ENCODE measurements at regions not wholly inside any gene's neighbourhood (a gene's known extent, or its start where the extent isn't known, plus 50 kb on each side); places are given as distances from the start of the nearest gene placed in this dataset.

DNA sequence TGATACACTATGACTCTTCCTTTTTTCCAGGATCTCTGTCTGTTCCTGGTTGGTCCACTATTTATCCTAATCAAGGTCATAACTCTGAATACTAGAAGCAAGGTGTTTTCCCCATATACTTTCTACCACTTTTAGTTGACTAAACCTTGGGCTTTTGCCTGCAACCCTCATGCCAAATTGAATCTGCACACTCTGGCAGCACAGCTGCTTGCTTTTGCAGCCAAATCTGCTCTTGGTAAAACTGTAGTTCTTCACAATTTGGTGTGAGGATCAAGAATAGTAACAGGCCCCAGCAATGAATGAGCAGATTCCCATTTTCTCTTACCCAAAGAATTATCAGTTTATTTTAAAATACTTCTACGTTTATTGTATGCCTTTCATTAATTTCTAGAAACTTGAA is 586.5 kb upstream of the CNTN5 start:
- H3K36me3 Mint-ChIP-seq = no peaks in the 10 kb centered on the region
- no peak for DNase-seq (ENCODE audit: low spot score)
- H3K4me3 ChIP-seq = no peak overlapping the region
- no peaks in the 10 kb centered on the region for H3K4me1 ChIP-seq
- H3K4me3 Mint-ChIP-seq = no peak overlapping the region
- no peaks in the 10 kb centered on the region for H3K9me3 ChIP-seq (ENCODE audit: low read depth)
- no peaks in the 10 kb centered on the region for H3K27me3 ChIP-seq
- H3K36me3 ChIP-seq = no peaks in the 10 kb centered on the region
- H3K9ac ChIP-seq = no peak overlapping the region
- TF ChIP-seq EZH2 (IDR thresholded peaks at IDR 0.05) (no peak), EZH2phosphoT487 (IDR thresholded peaks at IDR 0.05) (no peak)
- TF ChIP-seq, protein P1, sequence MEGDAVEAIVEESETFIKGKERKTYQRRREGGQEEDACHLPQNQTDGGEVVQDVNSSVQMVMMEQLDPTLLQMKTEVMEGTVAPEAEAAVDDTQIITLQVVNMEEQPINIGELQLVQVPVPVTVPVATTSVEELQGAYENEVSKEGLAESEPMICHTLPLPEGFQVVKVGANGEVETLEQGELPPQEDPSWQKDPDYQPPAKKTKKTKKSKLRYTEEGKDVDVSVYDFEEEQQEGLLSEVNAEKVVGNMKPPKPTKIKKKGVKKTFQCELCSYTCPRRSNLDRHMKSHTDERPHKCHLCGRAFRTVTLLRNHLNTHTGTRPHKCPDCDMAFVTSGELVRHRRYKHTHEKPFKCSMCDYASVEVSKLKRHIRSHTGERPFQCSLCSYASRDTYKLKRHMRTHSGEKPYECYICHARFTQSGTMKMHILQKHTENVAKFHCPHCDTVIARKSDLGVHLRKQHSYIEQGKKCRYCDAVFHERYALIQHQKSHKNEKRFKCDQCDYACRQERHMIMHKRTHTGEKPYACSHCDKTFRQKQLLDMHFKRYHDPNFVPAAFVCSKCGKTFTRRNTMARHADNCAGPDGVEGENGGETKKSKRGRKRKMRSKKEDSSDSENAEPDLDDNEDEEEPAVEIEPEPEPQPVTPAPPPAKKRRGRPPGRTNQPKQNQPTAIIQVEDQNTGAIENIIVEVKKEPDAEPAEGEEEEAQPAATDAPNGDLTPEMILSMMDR (IDR thresholded peaks at IDR 0.05) = no peak
- peaks cover 5% of the 10 kb centered on the region for H3K9me3 Mint-ChIP-seq
- H3K4me1 Mint-ChIP-seq = no peaks in the 10 kb centered on the region
- no peaks in the 10 kb centered on the region for H4K20me1 ChIP-seq (ENCODE audit: low read depth)
- H3K4me2 ChIP-seq = no peak overlapping the region
- H3K79me2 ChIP-seq (ENCODE audit: low read depth) = no peaks in the 10 kb centered on the region
- no peaks in the 10 kb centered on the region for H3K27me3 Mint-ChIP-seq (ENCODE audit: insufficient read depth, low read depth)
- H3F3A ChIP-seq (ENCODE audit: low read depth) = no peaks in the 10 kb centered on the region
- H2AFZ ChIP-seq (replicated peaks) = no peak overlapping the region
- H3K27ac Mint-ChIP-seq = no peak overlapping the region
- H3K27ac ChIP-seq = no peak overlapping the region

DNA sequence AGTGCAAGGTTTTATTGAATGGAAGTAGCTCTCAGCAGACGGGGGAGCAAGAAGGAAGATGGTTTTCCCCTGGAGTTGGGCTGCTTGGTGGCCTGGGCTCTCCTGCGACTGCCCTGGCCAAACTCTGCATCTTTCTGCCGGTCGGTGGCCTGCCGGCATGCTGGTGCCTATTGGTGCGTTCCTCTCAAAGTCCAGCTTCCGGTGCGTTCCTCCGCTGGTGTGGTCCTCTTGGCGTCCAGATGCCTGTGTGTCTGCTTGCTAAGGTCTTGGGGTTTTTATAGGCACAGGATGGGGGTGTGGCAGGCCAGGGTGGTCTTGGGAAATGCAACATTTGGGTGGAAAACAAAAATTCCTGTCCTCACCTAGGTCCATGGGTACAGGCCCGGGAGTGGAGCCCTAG is 567.4 kb upstream of the CNTN5 start:
- Mint-ChIP-seq H3K4me3 (no peak overlapping the region), H3K9me3 (no peaks in the 10 kb centered on the region), H3K27ac (no peak overlapping the region), H3K4me1 (no peaks in the 10 kb centered on the region), H3K27me3 (ENCODE audit: insufficient read depth, low read depth) (peaks cover 7% of the 10 kb centered on the region), H3K36me3 (no peaks in the 10 kb centered on the region)
- Histone ChIP-seq H3K4me3 (no peak overlapping the region), H4K20me1 (ENCODE audit: low read depth) (no peaks in the 10 kb centered on the region), H3K4me2 (no peak overlapping the region), H3K4me1 (no peaks in the 10 kb centered on the region), H3K27me3 (no peaks in the 10 kb centered on the region), H3F3A (ENCODE audit: low read depth) (no peaks in the 10 kb centered on the region), H3K9ac (no peak overlapping the region), H3K9me3 (ENCODE audit: low read depth) (no peaks in the 10 kb centered on the region), H3K36me3 (no peaks in the 10 kb centered on the region), H2AFZ (replicated peaks) (no peak overlapping the region), H3K79me2 (ENCODE audit: low read depth) (no peaks in the 10 kb centered on the region), H3K27ac (no peak overlapping the region)
- no peak for DNase-seq (ENCODE audit: low spot score)
- TF ChIP-seq EZH2phosphoT487 (IDR thresholded peaks at IDR 0.05) (no peak), EZH2 (IDR thresholded peaks at IDR 0.05) (no peak)
- TF ChIP-seq, protein P1 (IDR thresholded peaks at IDR 0.05) = no peak

DNA sequence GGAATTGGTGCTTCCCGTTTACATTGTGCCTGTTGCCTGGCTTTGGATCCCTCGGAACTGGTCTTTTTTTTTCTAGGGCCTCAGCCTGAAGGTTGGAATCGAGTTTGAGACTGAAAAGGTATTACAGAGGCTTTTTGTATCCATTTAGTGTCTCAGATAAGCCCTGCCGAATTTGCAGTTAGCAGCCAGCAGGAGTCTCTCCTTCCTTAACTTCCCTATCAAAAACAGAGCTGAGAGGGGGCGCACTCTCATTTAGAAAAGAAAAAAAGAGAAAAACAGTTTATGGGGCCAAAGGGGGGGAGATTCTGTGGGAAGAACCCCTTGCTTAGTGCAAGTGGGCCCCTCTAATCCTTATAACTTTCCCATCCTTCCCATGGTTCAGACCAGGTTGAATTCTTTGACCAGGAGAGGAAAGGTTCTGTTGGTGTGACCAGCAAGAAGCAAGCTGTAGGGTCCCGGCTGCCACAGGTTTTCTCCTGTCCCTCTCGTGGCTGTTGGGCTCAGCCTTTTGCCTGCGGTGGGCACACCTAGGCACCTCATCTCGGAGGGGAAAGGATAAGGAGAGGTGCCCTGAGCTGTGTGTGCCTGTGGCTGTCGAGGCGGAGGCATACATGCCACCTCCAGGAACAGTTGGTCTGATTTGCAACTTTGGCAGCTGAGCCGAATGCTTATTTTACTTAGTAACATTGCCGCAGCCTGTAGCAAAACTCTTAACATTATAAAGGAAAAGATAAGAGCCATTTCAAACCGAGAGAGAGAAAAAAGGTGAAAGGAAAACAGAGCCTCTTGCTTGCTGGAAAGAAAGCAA is 565.0 kb upstream of the CNTN5 start:
- H3K9ac ChIP-seq = no peak overlapping the region
- no peaks in the 10 kb centered on the region for H3K4me1 ChIP-seq
- DNase-seq (ENCODE audit: low spot score) = peak; percentile 36
- no peak overlapping the region for H3K4me3 ChIP-seq
- H3F3A ChIP-seq (ENCODE audit: low read depth) = no peaks in the 10 kb centered on the region
- H2AFZ ChIP-seq (replicated peaks) = peak overlapping the region; percentile 29
- H3K4me3 Mint-ChIP-seq = no peak overlapping the region
- no peaks in the 10 kb centered on the region for H3K4me1 Mint-ChIP-seq
- H3K4me2 ChIP-seq = no peak overlapping the region
- H3K9me3 ChIP-seq (ENCODE audit: low read depth) = no peaks in the 10 kb centered on the region
- H3K27me3 Mint-ChIP-seq (ENCODE audit: insufficient read depth, low read depth) = peaks cover 5% of the 10 kb centered on the region
- no peak for TF ChIP-seq EZH2phosphoT487 (IDR thresholded peaks at IDR 0.05)
- TF ChIP-seq, protein P1 (IDR thresholded peaks at IDR 0.05) = peak; percentile 51
- H3K27ac ChIP-seq = no peak overlapping the region
- H3K79me2 ChIP-seq (ENCODE audit: low read depth) = no peaks in the 10 kb centered on the region
- no peaks in the 10 kb centered on the region for H4K20me1 ChIP-seq (ENCODE audit: low read depth)
- no peaks in the 10 kb centered on the region for H3K27me3 ChIP-seq
- H3K27ac Mint-ChIP-seq = no peak overlapping the region
- no peaks in the 10 kb centered on the region for H3K36me3 Mint-ChIP-seq
- no peaks in the 10 kb centered on the region for H3K36me3 ChIP-seq
- H3K9me3 Mint-ChIP-seq = no peaks in the 10 kb centered on the region
